ENCODE measurements at regions not wholly inside any gene's neighbourhood (a gene's known extent, or its start where the extent isn't known, plus 50 kb on each side); places are given as distances from the start of the nearest gene placed in this dataset.

DNA sequence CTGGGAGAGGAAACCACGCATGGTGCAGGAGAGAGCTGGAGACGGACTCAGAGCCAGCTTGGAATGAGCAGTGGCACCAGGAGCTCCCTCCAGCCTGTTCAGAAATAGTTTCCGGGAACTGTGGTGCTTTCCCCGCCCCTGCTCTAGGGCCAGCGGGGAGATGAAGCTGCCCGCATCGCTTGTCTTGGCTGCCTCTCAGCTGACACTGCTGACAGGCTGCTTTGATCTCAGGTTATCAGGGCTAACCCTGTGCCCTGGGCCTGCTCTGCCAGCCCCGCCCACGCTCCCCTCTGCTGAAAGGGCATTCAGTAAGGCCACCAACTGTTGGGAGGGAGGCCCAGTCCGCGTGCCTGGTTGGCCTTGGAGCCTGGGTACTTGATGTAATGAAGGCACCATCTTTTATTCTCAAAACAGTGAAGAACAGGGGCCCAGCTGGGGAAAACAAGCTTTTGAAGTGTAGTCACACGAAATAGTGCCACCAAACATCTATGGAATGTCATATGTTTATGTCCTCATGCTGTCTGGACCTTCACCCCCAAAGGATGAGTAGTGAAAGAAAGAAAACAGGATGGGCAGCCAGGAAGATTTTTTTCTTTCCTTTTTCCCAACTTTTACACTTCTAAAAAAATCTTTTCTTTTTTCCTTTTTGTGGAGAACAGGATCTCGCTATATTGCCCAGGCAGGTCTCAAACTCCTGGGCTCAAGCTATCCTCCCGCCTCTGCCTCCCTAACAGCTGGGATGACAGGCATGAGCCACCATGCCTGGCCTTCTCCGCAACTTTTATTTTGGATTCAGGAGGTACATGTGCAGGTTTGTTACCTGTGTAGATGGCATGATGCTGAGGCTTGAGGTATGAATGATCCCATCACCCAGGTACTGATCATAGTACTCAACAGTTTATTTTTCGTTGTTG lies 115.9 kb upstream of the TBX3 start:
- ATAC-seq (no peak), DNase-seq (no peak)
- ChIA-PET POLR2A (no interaction called here), CTCF (no interaction called here)
- Mint-ChIP-seq H3K27ac (no peak overlapping the region), H3K36me3 (ENCODE audit: low read depth) (no peaks in the 10 kb centered on the region), H3K4me1 (ENCODE audit: low read depth) (no peaks in the 10 kb centered on the region), H3K27me3 (peaks cover 3% of the 10 kb centered on the region), H3K9me3 (peaks cover 6% of the 10 kb centered on the region), H3K4me3 (no peak overlapping the region)
- TF ChIP-seq, protein P1, sequence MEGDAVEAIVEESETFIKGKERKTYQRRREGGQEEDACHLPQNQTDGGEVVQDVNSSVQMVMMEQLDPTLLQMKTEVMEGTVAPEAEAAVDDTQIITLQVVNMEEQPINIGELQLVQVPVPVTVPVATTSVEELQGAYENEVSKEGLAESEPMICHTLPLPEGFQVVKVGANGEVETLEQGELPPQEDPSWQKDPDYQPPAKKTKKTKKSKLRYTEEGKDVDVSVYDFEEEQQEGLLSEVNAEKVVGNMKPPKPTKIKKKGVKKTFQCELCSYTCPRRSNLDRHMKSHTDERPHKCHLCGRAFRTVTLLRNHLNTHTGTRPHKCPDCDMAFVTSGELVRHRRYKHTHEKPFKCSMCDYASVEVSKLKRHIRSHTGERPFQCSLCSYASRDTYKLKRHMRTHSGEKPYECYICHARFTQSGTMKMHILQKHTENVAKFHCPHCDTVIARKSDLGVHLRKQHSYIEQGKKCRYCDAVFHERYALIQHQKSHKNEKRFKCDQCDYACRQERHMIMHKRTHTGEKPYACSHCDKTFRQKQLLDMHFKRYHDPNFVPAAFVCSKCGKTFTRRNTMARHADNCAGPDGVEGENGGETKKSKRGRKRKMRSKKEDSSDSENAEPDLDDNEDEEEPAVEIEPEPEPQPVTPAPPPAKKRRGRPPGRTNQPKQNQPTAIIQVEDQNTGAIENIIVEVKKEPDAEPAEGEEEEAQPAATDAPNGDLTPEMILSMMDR (IDR thresholded peaks at IDR 0.05), result no peak
- intact Hi-C loops (cut with micrococcal nuclease), result no loop called here

GRCh38 chr12:114794049-114794558 lies 110.1 kb upstream of the TBX3 start:
- no peak overlapping the region for H3K4me3 Mint-ChIP-seq
- POLR2A ChIA-PET, result no interaction called here
- TF ChIP-seq, protein P1 (IDR thresholded peaks at IDR 0.05), result no peak
- ATAC-seq (no peak), DNase-seq (no peak)
- CTCF ChIA-PET, result no interaction called here
- peaks cover 2% of the 10 kb centered on the region for H3K9me3 Mint-ChIP-seq
- no peaks in the 10 kb centered on the region for H3K4me1 Mint-ChIP-seq (ENCODE audit: low read depth)
- H3K27me3 Mint-ChIP-seq, result peaks cover 1% of the 10 kb centered on the region
- no peaks in the 10 kb centered on the region for H3K36me3 Mint-ChIP-seq (ENCODE audit: low read depth)
- intact Hi-C loops (cut with micrococcal nuclease), result no loop called here
- H3K27ac Mint-ChIP-seq, result no peak overlapping the region

GRCh38 chr12:114790276-114790675 lies 106.3 kb upstream of the TBX3 start:
- no peak overlapping the region for H3K27ac Mint-ChIP-seq
- H3K9me3 Mint-ChIP-seq, result no peaks in the 10 kb centered on the region
- DNase-seq (no peak), ATAC-seq (no peak)
- TF ChIP-seq, protein P1 (IDR thresholded peaks at IDR 0.05), result no peak
- no peak overlapping the region for H3K4me3 Mint-ChIP-seq
- no peaks in the 10 kb centered on the region for H3K4me1 Mint-ChIP-seq (ENCODE audit: low read depth)
- intact Hi-C loops (cut with micrococcal nuclease), result no loop called here
- no peaks in the 10 kb centered on the region for H3K36me3 Mint-ChIP-seq (ENCODE audit: low read depth)
- ChIA-PET CTCF (no interaction called here), POLR2A (no interaction called here)
- H3K27me3 Mint-ChIP-seq, result no peaks in the 10 kb centered on the region

GRCh38 chr12:114789821-114790220 lies 105.8 kb upstream of the TBX3 start:
- TF ChIP-seq, protein P1 (IDR thresholded peaks at IDR 0.05), result no peak
- Mint-ChIP-seq H3K27me3 (no peaks in the 10 kb centered on the region), H3K36me3 (ENCODE audit: low read depth) (no peaks in the 10 kb centered on the region), H3K9me3 (no peaks in the 10 kb centered on the region), H3K4me1 (ENCODE audit: low read depth) (no peaks in the 10 kb centered on the region), H3K27ac (no peak overlapping the region), H3K4me3 (no peak overlapping the region)
- POLR2A ChIA-PET, result no interaction called here
- DNase-seq (no peak), ATAC-seq (no peak)
- CTCF ChIA-PET, result no interaction called here
- intact Hi-C loops (cut with micrococcal nuclease), result no loop called here

DNA sequence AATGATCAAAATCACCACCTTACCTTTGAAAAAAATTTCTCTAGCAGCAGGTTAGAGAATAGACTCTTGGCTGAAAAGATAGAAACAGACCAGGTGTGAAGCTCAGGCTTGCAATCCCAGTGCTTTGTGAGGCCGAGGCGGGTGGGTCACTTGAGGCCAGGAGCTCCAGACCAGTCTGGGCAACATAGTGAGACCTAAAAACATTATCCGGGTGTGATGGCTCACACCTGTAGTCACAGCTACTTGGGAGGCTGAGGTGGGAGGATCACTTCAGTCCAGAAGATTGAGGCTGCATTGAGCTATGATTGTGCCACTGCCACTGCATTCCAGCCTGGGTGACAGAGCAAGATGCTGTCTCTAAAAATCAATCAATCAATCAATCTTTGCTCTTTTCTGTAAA lies 105.3 kb upstream of the TBX3 start:
- H3K27me3 Mint-ChIP-seq, result no peaks in the 10 kb centered on the region
- ChIA-PET POLR2A (no interaction called here), CTCF (no interaction called here)
- ATAC-seq (no peak), DNase-seq (no peak)
- H3K36me3 Mint-ChIP-seq (ENCODE audit: low read depth), result no peaks in the 10 kb centered on the region
- intact Hi-C loops (cut with micrococcal nuclease), result no loop called here
- no peak overlapping the region for H3K4me3 Mint-ChIP-seq
- H3K4me1 Mint-ChIP-seq (ENCODE audit: low read depth), result no peaks in the 10 kb centered on the region
- TF ChIP-seq, protein P1 (IDR thresholded peaks at IDR 0.05), result no peak
- H3K27ac Mint-ChIP-seq, result no peak overlapping the region
- H3K9me3 Mint-ChIP-seq, result no peaks in the 10 kb centered on the region

Measured in activated CD8-positive, alpha-beta T cell treated with anti-CD3 and anti-CD28 coated beads for 36 hours (primary cell).